ENCODE measurements at regions not wholly inside any gene's neighbourhood (a gene's known extent, or its start where the extent isn't known, plus 50 kb on each side); places are given as distances from the start of the nearest gene placed in this dataset.

- no peaks in the 10 kb centered on the region for H3K9me3 ChIP-seq
- DNase-seq, result no peak
- no peaks in the 10 kb centered on the region for H3K36me3 ChIP-seq
- no peak overlapping the region for H3K27ac ChIP-seq
- intact Hi-C loops (cut with DNase I), result no loop called here
- TF ChIP-seq POLR2A (IDR thresholded peaks at IDR 0.05) (no peak), CTCF (IDR thresholded peaks at IDR 0.05) (no peak)
- 100% methylated on average over 1 of the region's 4 CpGs for WGBS (ENCODE audit: insufficient coverage, low coverage, low lambda C conversion rate, missing lambda C conversion rate)
- no peaks in the 10 kb centered on the region for H3K4me1 ChIP-seq
- H3K27me3 ChIP-seq, result no peaks in the 10 kb centered on the region
- ATAC-seq, result no peak
- no peak overlapping the region for H3K4me3 ChIP-seq
Measured at GRCh38 chr12:115886666-115887065, 390.8 kb downstream of the MED13L start.

- H3K4me1 ChIP-seq, result no peaks in the 10 kb centered on the region
- H3K36me3 ChIP-seq, result no peaks in the 10 kb centered on the region
- H3K27ac ChIP-seq, result no peak overlapping the region
- DNase-seq (no peak), ATAC-seq (no peak)
- intact Hi-C loops (cut with DNase I), result no loop called here
- TF ChIP-seq POLR2A (IDR thresholded peaks at IDR 0.05) (no peak), CTCF (IDR thresholded peaks at IDR 0.05) (no peak)
- WGBS (ENCODE audit: insufficient coverage, low coverage, low lambda C conversion rate, missing lambda C conversion rate), result 67% methylated on average over 11 of the region's 12 CpGs
- H3K9me3 ChIP-seq, result no peaks in the 10 kb centered on the region
- H3K4me3 ChIP-seq, result no peak overlapping the region
- no peaks in the 10 kb centered on the region for H3K27me3 ChIP-seq
Measured at GRCh38 chr12:115885040-115885690, 392.3 kb downstream of the MED13L start.

GRCh38 chr12:115882936-115883335 is 394.6 kb downstream of the MED13L start:
- no peaks in the 10 kb centered on the region for H3K36me3 ChIP-seq
- H3K9me3 ChIP-seq, result no peaks in the 10 kb centered on the region
- H3K27me3 ChIP-seq, result no peaks in the 10 kb centered on the region
- no peak for ATAC-seq
- H3K4me3 ChIP-seq, result no peak overlapping the region
- H3K4me1 ChIP-seq, result no peaks in the 10 kb centered on the region
- DNase-seq, result no peak
- H3K27ac ChIP-seq, result no peak overlapping the region
- TF ChIP-seq POLR2A (IDR thresholded peaks at IDR 0.05), result no peak
- no peak for TF ChIP-seq CTCF (IDR thresholded peaks at IDR 0.05)
- intact Hi-C loops (cut with DNase I), result no loop called here

GRCh38 chr12:115880238-115880637 is 397.3 kb downstream of the MED13L start:
- WGBS (ENCODE audit: insufficient coverage, low coverage, low lambda C conversion rate, missing lambda C conversion rate), result 57% methylated on average over 3 of the region's 3 CpGs
- no peak for TF ChIP-seq CTCF (IDR thresholded peaks at IDR 0.05)
- no peak for TF ChIP-seq POLR2A (IDR thresholded peaks at IDR 0.05)
- H3K4me1 ChIP-seq, result no peaks in the 10 kb centered on the region
- H3K27ac ChIP-seq, result no peak overlapping the region
- intact Hi-C loops (cut with DNase I), result no loop called here
- H3K9me3 ChIP-seq, result peaks cover 0 to 3% (median 0%) of the 10 kb centered on the region in 4 donors
- ATAC-seq, result no peak
- H3K4me3 ChIP-seq, result no peak overlapping the region
- no peak for DNase-seq
- no peaks in the 10 kb centered on the region for H3K27me3 ChIP-seq
- H3K36me3 ChIP-seq, result no peaks in the 10 kb centered on the region

- ATAC-seq (no peak), DNase-seq (no peak)
- Histone ChIP-seq H3K36me3 (no peaks in the 10 kb centered on the region), H3K4me1 (no peaks in the 10 kb centered on the region), H3K27ac (no peak overlapping the region), H3K27me3 (no peaks in the 10 kb centered on the region), H3K9me3 (peaks cover 0 to 3% (median 0%) of the 10 kb centered on the region in 4 donors), H3K4me3 (no peak overlapping the region)
- 37% methylated on average over 3 of the region's 5 CpGs for WGBS (ENCODE audit: insufficient coverage, low coverage, low lambda C conversion rate, missing lambda C conversion rate)
- TF ChIP-seq CTCF (IDR thresholded peaks at IDR 0.05), result no peak
- TF ChIP-seq POLR2A (IDR thresholded peaks at IDR 0.05), result no peak
- intact Hi-C loops (cut with DNase I), result no loop called here
Measured at GRCh38 chr12:115879354-115879753, 398.1 kb downstream of the MED13L start.
